ENCODE measurements at regions not wholly inside any gene's neighbourhood (a gene's known extent, or its start where the extent isn't known, plus 50 kb on each side); places are given as distances from the start of the nearest gene placed in this dataset.
"Not testable (repeated sequence)": the region's sequence is repeated elsewhere in the genome, so short reads cannot be mapped to it uniquely, and the experiment has no call there.

DNA sequence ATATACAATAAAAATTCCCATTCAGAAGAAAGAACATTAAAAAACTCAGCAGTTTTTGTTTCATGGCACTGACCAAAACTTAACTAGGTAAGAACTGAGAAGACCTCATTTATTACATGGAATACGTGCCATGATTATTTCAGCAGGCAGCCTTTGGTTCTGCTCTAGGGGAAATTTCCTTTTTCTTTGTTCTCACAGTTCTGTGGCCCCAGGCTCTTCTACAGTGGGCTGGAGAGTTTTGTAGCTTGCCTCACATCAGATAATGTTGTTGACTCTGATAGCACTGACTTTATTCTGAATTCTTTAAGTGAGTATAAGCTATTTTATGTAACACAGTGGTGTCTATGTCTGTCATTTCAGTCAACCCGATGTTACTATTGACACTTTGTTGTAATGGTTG is 844.3 kb downstream of the TBC1D32 start:
- DNase-seq: no peak

GRCh38 chr6:120484146-120484545 is 850.1 kb downstream of the TBC1D32 start:
- no peak for DNase-seq

DNA sequence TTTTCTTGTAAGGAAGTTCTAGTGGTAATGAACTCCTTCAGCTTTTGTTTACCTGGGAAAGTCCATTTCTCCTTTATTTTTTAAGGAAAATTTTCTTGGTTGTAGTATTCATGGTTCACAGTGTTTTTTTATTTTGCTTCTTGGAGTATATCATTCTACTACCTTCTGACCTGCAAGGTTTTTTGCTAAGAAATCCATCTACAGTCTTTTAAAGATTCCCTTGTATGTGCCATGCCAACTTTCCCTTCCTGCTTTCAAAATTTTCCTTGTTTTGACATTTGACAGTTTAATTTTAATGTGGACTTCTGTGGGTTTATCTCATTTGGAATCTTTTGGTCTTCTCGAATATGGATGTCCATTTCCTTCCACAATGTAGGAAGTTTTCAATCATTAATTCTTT is 855.6 kb downstream of the TBC1D32 start:
- DNase-seq: no peak

DNA sequence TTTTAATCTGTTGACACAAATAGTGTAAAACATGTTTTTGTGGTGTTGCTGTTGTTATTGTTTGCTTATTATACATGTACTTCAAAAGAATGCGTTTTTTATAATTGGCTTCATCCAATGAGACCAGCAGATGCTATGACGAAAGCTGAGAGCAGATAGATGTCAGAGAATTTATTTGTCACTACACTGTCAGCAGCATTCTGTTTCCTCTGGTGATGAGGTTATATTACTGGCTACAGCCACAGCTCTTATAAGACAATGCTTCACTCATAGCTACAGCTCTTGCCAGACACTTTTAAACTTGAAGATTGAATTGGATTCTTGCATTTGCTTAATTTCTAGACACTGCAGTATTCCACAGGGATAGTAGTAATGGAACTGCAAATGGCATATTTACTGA is 860.5 kb downstream of the TBC1D32 start:
- no peak for DNase-seq

GRCh38 chr6:120468486-120468885 is 865.8 kb downstream of the TBC1D32 start:
- DNase-seq: no peak

GRCh38 chr6:120451508-120451907 is 882.8 kb downstream of the TBC1D32 start:
- no peak for DNase-seq

DNA sequence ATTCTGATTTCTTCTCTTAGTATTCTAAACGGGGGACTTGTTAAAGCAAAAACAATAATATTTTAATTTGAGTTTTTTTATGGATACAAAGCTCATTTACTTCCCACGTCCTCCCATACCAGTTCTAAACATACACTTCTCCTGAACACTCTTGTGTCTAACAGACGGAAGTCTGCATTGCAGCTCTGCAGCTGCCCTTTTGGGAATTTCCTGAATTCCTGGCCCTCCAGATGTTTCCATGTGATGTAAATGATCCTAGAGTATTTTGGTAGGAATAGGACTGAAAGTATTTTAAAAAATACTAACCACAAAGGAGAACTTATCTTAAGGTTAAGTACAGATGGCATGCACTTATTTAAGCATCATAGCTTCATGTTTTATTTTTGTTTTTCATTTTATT is 886.7 kb downstream of the TBC1D32 start:
- no peak for DNase-seq

DNA sequence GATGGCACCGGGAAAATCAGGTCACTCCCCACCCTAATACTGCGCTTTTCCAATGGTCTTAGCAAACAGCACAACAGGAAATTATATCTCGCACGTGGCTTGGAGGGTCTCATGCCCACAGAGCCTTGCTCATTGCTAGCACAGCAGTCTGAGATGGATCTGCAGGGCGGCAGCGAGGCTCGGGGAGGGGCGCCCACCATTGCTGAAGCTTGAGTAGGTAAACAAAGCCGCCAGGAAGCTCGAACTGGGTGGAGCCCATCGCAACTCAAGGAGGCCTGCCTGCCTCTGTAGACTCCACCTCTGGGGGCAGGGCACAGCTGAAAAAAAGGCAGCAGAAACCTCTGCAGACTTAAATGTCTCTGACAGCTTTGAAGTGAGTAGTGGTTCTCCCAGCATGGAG is 901.4 kb downstream of the TBC1D32 start:
- not testable (repeated sequence) for DNase-seq

GRCh38 chr6:120431841-120432240 is 902.4 kb downstream of the TBC1D32 start:
- no peak for DNase-seq

DNA sequence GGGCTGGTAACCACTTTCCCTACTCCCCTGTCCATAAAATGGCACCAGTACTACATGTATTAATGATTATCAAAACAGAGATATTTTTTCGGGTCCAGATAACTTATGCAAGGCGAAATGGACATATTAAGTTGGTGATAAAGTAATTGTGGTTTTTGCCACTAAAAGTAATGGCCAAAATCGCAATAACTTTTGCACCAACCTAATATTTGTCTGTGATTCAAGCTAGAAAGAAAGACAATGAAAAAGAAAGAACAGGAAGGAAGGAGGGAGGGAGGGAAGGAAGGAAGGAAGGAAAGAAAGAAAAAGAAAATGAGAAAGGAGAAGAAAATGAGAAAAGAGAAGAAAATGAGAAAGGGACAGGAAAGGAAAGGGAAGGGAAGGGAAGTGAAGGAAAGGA is 922.9 kb downstream of the TBC1D32 start:
- DNase-seq: no peak

DNA sequence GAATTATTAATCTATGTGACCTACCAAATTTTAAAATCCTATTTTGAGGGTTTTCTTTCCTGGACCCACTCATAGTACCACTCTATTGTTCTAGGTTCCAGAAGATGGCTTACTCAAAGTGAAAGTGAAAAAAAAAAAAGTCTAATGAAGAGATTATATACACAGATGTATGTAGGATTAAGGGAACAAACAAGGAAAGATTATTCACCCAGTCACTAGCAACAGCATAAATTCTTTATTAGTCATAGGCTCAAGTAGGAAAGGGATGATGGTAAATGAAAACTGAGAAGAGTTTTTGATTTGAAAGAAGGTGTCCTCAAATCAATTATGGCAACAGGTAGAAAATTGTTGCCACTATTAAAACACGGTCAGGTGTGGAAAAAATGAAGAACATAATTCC is 923.7 kb downstream of the TBC1D32 start:
- DNase-seq: no peak

- DNase-seq: no peak
Observed at GRCh38 chr6:120407696-120408095, 926.6 kb downstream of the TBC1D32 start.

DNA sequence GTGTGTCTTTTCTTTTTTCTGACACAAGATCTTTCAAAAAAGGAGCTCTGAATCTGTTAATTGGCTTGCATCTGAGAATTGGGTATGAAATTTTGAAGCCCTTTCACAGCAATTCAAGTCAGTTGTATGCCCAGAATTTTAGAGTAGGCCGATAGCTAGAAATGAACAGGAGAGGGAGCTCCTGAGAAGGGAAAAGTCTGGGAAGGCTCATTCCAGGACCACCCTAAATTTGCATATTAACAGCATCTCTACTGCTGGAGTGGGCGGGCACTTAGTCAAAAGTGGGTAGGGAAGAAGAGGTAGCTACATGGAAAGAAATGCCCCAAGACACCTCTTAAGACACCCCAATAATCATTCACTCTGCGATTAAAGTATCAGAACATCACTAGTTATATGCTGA is 928.3 kb downstream of the TBC1D32 start:
- DNase-seq: no peak

DNA sequence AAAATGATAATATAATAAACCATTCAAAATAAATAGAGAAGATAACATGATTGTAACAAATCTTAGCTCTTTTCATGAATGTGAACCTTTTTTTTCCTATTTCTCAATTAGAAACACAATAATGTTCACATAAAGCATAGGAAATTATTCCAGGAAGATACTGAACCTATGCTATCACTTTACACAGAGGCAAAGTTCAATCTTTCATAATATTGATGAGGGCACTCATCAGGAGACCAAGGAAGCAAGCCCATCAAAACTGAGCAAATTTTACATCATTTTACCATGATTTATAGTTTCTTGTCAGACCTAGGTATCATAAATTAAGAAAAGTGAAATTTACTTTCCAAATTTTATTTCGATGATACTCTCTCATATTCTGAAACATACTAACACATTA is 938.5 kb downstream of the TBC1D32 start:
- DNase-seq: no peak

- DNase-seq: no peak
Observed at GRCh38 chr6:120395330-120395729, 939.0 kb downstream of the TBC1D32 start.

GRCh38 chr6:120392941-120393340 is 941.3 kb downstream of the TBC1D32 start:
- DNase-seq: no peak

DNA sequence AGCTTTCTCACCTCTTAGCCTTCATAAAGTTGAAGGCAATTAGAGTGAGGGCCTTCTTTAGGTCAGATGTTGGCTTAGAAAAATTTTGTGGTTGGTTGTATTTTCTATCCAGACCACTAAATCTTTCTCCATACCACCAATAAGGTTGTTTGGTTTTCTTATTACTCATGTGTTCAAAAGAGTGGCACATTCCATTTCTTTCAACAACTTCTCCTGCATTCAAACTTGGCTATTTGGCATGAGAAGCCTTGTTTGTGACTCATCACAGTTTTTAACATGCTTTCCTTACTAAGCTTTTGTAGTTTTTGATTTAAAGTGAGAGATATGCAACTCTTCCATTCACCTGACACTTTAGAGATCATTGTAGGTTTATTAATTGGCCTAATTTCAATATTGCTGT is 949.6 kb downstream of the TBC1D32 start:
- DNase-seq: no peak

DNA sequence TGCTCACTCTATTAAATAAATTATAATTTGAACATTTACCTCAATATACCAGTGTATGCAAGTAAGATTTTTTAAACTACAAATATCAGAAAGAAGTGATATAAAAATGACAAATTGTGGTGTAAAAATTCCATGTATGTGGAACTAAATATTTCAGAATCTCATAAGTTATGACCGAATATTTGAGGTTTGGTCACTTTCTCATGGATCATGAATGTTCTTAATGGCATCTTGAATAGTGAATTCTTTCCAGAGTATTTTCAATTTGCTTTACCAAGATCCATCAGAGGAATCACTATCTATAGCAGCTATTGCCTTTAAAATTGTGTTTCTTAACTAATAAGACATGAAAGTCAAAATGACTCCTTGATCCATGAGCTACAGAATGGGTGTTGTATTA is 950.6 kb downstream of the TBC1D32 start:
- no peak for DNase-seq

GRCh38 chr6:120378582-120379220 is 955.6 kb downstream of the TBC1D32 start:
- peak; percentile 29 for DNase-seq

DNA sequence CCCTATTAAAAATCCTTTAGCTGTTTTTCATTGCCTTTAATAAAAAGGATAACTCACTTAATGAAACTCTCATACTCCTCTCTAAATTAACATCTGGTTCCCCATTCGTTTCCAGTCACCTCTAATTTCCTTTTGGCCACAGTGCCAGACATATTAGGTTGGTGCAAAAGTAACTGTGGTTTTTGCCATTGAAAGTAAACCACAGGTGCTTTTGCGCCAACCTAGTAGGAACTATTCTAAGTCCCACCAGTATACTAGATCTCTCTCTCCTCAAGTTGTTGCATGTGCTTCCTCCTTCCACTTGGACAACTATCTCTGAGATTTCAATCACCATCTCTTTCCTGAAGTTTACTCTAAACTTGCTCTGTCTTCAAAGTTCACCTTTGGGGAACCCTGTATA is 961.1 kb downstream of the TBC1D32 start:
- DNase-seq: no peak

DNA sequence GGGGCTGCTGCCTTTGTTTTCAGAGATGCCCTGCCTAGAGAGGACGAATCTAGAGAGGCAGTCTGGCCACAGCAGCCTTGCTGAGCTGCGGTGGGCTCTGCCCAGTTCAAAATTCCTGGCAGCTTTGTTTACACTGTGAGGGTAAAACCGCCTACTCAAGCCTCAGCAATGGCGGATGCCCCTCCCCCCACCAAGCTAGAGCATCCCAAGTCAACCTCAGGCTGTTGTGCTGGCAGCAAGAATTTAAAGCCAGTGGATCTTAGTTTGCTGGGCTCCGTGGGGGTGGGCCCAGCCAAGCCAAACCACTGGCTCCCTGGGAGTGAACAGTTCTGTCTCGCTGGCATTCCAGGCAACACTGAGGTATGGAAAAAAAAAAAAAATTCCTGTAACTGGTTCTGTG is 970.9 kb downstream of the TBC1D32 start:
- DNase-seq: no peak

GRCh38 chr6:120358535-120358934 is 975.7 kb downstream of the TBC1D32 start:
- DNase-seq: not testable (repeated sequence)

- no peak for DNase-seq
Observed at GRCh38 chr6:120357447-120357846, 976.8 kb downstream of the TBC1D32 start.

- DNase-seq: no peak
Observed at GRCh38 chr6:120355822-120356221, 978.5 kb downstream of the TBC1D32 start.

DNA sequence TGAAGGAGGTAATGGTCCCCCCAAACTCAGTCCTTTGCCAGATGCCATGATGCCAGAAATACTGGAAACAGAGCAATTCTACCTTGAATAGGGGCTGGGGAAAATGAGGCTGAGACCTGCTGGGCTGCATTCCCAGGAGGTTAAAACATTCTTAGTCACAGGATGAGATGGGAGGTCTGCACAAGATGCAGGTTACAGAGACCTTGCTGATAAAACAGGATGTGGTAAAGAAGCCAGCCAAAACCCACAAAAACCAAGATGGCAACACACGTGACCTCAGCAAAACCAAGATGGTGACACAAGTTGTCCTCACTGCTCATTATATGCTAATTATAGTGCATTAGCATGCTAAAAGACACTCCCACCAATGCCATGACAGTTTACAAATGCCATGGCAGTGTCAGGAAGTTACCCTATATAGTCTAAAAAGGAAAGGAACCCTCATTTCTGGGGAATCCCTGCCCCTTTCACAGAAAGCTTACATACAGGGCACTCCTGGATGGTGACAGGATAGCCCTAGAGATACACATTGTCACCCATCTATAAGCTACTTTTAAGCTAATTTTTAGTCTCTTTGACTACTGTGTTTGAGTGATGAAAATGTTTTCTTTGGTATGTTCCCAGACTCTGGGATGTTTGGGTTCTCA is 979.7 kb downstream of the TBC1D32 start:
- DNase-seq: no peak
